ENCODE measurements at regions not wholly inside any gene's neighbourhood (a gene's known extent, or its start where the extent isn't known, plus 50 kb on each side); places are given as distances from the start of the nearest gene placed in this dataset.
"Not testable (repeated sequence)": the region's sequence is repeated elsewhere in the genome, so short reads cannot be mapped to it uniquely, and the experiment has no call there.

DNA sequence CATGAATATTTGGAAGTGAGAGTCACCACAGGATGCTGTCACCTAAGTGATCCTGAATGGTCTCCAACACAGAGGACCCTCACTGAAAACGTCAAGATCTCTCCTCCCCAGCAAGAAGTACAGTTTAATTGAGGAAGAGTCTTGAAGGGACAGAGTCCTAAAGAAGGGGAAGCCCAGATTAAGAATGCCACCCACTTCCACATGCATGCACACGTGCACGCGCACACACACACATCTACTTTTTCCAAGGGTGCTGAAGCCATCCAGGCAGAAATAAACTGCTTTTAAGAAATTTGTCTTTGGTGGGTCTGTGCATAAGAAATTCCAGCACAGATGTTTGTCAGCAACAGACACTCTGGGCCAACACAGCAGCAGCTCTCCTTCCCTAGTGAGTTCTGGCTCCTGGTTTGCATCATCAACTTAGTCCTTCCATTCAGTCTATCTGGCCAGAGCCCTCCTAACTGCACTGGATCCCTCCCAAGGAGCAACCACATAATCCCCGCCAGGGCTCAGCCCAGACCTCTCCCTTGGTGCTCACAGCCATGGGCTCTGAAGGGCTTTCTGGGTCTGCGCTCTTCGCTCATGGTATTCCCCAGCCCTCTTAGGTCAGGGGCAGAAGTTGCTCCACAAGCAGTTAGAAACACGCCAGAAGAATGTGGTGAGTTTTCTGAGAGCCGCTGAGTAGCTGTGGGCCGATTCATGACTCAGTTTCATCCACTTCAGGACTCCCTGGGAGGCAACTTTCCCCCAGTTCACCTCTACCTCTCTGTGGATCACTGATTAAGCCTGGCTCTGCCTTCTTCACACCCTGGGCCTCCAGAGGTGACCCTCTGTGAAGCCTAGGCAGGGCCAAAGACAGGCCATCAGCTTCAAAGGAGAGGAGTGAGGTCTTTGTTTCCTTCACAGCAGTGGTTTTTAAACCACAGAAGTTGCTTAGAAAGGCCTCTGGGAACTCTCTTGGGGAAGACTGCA, 132.6 kb upstream of the LIPC start:
- no peak for DNase-seq

DNA sequence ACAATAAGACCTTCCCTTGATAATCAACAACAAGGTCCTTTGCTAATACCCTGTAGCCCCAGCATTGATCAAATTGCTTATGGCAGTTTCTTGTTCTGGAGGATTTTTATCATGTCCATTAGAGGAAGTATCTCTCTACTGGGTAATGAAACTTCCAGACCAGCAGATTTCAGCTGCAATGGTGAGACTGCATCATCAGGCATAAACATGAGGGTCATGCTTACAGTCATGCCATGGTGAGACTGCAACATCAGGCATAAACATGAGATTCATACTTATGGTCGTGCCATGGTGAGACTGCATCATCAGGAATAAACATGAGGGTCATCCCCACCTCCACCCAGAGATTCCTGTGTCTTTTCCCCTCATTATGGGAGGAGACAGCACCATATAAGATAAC, 129.0 kb upstream of the LIPC start:
- no peak for DNase-seq

DNA sequence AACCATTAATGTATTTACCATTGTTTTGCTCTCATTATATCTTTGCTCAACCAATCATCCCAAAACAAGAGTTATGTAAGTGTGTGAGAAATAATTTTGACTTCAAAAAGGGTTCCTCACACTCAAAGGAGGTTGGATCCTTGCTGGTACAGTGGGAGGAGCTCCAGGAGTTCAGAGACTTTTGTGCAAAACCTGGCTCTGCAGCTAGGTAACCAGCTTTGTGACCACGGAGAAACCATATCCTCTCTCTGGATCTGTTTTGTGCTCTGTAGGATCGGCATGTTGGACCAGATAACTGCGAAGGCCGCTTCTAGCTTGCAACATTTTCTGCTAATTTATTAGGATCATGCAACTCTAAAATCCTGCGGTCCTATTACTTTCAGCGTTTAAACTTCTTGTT, 128.6 kb upstream of the LIPC start:
- no peak for DNase-seq

DNA sequence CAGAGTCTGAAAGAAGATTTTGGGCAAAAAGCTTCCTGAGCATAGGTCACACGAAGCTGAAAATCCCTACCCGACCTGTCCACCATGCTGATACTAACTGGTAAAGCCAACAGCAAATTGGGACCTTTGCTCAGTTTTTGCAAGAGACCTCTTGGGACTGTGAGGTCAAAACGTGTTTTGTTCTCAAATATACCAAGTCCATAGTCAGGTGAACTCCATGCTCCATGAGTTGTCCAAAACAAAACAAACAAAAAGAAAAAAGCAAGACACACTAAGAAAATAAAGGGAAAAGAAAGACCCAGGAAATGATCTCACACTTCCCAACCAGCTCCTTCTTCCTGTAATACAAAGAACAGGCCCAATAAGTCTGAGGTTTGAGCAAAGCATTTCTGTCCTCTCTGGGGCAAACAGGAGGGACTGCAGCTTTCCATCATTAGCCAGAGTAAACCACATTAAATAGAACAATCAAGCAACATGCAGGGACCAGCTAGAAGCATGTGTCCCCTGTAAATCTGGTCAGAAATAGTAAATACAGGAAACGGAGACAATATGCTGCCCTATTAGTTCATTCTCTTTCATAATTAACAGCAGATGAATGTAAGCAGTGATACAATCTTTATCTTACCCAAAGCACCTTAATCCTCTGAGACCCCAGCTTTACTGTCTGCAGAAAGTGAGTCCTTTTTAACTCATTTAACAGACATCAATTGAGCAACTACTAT, 125.0 kb upstream of the LIPC start:
- no peak for DNase-seq

DNA sequence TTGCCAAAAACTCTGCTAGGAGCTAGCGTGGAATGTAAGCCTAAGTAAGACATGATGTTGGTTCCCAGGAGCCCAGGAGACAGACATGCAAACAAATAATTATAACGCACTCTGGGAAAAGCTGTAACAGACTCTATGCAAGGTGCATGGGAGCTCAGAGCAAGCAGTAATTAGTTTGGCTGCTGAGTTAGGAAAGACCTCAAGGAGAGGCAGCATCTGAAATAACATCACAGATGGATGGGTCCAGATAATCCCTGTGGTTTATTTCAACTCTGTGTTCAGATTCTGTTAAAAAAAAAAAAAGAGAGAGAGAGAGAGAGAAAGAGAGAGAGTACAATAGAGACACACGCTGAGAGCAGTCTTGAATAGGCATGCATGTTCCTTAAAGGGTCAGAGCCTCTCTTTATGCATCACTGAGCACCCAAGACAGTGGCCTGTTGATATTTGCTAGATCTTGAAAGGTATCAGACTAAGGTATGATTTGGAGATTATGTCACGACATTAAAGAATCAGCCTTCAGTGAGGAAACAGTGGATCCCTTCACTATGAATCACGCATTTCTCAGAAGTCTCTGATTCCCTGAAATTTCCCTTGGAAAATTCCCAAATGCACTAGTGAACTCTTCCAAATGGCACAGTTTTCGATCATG, 124.4 kb upstream of the LIPC start:
- no peak for DNase-seq

DNA sequence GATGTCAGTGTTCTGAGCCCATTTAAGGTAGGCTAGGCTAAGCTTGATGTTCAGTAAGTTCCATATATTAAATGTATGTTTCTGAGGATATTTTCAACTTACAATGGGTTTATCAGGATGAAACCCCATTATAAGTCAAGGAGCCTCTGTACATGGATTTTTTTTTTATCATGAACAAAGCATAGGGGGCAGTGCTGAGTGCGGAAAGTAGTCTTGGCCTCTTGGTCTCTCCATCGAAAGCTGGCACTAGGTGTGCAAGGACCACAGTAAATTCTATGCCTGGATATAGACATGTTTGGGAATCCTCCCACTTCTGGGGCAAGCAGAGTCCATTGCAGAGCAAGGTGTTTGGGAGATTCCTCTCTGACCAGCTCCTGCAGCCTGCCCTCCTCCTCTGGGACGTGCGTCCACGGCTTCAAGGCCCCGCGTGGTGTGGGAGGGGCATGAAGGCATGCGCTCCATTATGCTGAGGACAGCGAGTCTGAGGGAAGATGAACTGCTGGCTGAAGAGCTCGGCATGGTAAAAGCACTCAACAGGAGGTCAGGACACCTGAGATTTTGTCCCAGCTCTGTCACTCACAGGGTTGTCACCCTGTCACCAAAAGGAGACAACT, 122.9 kb upstream of the LIPC start:
- DNase-seq = no peak

DNA sequence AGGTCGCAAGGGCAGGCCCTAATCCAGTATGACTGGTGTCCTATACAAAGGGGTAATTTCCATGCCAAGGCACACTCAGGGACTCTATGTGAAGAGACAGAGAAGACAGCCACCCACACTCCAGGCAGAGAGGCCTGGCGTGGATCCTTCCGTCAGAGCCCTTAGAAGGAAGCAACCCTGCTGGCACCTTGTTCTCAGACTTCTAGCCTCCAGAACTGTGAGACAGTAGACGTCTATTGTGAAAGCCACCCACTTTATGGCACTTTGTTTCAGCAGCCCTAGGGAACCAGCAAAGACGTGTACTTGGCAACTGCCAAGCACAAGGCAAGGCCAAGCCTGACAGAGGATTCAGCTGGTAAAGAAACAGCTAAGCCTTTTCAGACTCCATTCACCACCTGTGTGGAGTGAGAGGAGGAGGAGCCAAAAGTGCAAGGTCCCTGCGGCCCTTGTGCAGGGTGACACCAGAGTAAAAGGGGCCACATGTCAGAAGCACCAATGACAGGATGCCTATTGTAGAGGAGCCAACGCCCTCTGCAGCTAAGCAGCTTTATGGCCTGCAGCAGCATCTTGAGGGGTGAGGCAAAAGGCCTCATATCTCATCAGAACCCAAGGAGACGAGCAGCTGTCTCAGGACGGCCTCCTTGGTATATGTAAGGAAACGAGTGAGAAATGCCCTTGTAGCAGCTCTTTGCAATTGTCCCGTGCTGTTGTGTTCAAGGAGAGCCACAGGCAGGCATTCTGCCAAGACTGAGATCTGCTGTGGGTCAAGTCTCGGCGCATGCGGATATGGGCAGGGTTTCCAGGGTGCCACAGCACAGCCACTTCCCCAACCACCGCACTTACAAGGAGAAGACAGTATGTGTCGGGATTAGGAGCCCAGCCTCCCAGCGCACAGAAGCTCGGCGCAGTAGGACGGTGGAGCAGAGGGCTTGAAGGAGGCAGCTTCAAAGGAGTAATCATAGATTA, 121.5 kb upstream of the LIPC start:
- no peak for DNase-seq

DNA sequence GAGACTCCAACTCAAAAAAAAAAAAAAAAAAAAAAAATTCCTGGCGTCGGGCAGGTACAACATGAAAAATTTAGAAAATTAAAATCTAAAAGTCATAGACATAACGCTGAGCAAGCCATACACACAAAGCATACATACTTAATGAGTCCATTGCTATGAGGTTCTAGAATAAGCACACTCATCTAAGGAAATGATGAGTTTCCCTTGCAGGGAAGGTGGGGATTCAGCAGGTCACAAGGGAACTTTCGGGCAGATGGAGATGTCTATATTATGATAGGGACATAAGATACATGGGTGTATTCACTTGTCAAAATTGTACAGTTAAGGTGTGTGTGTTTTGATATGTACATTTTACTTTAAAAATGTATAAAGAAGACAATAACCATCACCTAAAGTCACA, 120.2 kb upstream of the LIPC start:
- DNase-seq = no peak

DNA sequence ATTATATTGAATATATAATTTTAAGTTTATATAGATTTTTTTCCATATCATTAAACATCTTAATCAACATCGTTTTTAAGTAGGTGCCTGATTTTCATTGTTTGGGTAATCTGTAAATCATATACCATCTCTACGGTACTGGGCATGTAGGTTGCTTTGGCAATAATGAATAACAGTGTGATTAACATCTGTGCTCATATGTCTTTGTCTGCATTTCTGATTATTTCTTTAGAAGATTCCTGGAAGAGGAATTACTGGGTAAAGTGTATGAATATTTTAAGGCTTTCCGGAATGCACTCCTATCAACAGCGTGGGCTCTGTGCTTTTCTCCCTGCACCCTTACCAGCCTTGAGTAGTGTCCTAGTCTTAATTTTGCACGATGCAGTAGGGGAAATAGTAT, 119.8 kb upstream of the LIPC start:
- DNase-seq = no peak

DNA sequence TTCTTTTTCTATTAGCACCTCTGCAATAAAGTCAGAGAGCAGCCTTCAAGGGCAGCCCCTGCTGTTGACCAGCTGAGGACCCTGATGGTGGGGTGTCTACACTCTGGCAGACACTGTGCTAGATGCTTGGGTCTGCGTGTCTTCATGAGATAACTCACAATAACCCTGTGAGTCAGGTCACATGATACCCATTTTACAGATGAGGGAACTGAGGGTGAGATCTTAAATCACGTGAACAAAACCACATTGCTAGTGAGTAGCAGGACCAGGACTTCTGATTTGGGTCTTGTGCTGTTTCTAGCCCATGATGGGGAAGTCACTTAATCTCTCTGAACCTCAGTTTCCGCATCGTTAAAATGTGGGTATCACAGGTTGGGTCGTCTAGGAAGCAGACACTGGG, 118.5 kb upstream of the LIPC start:
- no peak for DNase-seq

DNA sequence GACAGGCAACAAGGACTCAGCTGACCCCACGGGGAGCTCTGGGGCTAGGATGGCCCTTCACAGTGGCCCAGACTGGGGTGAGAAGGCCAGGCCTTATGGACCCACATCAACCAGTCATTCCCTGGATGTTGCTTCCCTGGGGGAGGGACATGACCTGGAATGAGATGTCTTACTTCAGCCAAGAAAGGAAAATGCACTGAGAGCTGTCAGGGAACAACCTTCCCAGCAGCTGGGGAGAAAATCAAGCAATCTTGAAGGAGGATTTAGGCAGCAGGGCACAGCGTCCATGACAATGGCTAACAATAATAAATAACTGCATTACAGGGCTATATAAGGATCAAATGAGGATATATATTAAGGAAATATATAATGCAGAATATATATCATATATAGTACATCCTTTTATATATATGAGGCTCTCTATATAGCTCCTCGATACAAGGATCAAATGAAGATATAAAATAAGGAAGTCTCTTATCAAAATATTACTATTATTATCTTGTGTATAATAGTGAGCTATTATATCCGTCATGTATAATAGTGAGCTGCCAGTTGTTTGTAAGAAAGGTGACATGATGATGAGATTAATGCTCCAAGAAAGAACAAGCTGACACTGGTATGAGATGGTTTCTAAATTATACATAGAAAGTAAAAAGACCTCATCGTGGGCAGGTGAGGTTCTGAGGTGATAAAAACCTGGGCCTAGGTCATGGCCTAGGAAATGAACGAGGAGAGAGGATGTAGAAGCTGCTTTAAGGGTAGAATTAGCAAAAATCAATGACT, 117.8 kb upstream of the LIPC start:
- DNase-seq = no peak

DNA sequence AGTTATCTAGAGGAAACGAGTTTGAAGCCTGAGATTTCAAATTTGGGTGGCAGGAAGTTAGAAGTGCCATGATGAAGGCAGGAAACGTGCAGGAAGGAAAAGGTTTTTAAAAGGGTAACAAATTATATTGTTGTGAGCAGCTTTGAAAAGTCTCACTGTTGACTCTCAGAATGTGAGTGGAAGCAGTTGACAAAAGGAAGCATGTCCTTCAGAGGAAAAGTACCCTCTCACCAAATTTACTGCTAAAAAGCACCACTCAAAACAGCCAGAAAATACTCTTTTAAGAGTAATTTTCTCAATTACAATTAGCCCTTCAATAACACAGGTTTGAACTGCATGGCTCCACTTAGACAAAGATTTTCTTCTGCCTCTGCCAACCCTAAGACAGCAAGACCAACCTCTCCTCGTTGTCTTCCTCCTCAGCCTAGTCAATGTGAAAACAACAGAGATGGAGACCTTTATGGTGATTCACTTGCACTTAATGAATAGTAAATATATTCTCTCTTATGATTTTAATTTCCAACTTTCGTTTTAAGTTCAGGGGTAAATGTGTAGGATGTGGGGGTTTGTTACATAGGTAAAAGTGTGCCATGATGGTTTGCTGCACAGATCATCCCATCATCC, 117.1 kb upstream of the LIPC start:
- no peak for DNase-seq

DNA sequence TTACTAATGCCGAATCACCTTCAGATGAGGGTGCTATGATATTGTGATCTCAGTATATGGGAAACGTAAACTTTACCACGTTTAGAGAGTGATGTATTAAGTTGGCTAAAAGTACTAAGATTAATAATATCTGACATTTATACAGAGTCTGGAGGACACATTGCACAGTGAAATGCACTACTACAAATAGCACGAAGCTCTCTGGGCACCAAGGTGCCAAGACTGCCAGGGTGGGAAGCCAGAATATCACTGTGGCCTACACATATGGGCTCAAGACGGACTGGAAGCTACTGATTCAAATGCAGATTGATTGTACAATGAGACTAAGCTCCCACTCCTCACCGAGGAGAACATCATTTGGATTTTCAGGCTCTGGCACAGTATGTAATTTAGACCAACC, 113.3 kb upstream of the LIPC start:
- DNase-seq = no peak

DNA sequence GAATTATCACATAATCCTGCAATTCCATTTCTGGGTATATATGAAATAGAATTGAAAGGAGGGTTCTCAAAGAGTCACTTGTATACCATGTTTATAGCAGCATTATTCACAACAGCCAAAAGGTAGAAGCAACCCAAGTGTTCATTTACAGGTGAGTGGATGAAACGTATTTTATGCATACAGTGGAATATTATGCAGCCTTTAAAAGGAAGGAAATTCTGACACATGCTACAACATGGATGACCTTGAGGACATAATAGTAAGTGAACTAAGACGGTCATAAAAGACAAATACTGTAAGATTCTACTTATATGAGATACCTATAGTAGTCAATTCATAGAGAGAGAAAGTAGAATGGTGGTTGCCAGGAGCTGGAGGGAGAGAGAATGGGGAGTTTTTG, 110.8 kb upstream of the LIPC start:
- no peak for DNase-seq

DNA sequence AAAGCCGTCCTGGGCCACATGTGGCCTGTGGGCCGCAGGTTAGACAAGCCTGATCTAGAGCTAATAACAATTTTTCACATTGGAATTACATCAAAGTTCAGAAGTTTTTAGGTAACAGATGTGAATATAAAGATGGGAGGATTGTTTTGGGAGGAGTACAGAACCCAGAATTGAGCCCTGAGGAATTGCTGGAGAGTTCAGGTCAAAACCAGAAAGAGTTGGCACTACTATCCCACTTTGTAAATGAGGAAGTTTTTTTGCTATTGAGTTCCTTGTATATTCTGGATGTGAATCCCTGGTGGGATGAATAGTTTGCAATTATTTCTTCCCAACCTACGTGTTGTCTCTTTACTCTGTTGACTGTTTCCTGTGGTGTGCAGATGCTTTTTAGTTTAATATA, 109.5 kb upstream of the LIPC start:
- DNase-seq = no peak

DNA sequence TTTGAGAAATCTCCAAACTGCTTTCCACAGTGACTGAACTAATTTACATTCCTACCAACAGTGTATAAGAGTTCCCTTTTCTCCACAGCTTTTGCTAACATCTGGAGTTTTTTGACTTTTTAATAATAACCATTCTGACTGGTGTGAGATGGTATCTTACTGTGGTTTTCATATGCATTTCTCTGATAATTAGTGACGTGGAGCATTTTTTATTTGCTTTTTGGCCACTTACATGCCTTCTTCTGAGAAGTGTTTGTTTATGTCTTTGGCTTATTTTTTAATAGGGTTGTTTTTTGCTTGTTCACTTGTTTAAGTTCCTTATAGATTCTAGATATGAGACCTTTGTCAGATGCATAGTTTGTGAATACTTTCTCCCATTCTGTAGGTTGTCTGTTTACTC, 108.5 kb upstream of the LIPC start:
- not testable (repeated sequence) for DNase-seq

DNA sequence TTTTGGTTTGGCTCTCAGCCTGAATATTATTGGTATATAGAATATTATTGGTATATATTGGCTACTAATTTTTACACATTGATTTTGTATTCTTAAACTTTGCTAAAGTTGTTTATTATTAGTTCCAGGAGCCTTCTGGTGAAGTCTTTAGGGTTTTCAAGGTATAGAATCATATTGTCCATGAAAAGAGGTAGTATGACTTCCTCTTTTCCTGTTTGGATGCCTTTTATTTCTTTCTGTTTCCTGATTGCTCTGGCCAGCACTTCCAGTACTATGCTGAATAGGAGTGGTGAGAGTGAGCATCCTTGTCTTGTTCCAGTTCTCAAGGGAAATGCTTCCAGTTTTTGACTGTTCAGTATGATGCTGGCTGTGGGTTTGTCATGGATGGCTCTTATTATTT, 107.3 kb upstream of the LIPC start:
- DNase-seq = no peak

DNA sequence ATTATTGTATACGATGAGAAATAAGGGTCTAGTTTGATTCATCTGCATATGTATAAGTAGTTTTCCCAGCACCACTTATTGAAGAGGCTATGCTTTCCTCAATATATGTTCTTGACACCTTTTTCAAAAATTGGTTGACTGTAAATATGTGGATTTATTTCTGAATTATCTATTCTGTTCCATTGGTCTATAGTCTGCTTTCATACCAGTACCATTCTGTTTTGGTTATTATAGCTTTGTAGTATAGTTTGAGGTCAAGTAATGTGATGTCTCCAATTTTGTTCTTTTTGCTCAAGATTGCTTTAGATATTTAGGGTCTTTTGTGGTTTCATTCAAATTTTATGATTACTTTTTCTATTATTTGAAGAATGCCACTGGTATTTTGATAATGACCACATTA, 103.8 kb upstream of the LIPC start:
- no peak for DNase-seq

DNA sequence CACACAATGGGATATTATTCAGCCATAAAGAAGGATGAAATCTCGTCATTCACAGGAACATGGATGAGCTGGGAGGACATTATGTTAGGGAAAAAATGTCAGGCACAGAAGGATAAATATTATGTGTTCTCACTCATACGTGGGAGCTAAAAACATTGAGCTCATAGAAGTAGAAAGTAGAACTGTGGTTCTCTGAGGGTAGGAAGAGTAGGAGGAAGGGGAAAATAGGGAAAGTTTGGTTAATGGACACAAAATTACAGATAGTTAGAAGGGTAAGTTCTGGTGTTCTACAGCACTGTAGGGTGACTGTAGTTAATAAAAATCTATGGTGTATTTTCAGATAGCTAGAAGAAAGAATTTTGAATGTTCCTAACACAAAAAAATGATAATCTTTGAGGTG, 102.6 kb upstream of the LIPC start:
- no peak for DNase-seq

DNA sequence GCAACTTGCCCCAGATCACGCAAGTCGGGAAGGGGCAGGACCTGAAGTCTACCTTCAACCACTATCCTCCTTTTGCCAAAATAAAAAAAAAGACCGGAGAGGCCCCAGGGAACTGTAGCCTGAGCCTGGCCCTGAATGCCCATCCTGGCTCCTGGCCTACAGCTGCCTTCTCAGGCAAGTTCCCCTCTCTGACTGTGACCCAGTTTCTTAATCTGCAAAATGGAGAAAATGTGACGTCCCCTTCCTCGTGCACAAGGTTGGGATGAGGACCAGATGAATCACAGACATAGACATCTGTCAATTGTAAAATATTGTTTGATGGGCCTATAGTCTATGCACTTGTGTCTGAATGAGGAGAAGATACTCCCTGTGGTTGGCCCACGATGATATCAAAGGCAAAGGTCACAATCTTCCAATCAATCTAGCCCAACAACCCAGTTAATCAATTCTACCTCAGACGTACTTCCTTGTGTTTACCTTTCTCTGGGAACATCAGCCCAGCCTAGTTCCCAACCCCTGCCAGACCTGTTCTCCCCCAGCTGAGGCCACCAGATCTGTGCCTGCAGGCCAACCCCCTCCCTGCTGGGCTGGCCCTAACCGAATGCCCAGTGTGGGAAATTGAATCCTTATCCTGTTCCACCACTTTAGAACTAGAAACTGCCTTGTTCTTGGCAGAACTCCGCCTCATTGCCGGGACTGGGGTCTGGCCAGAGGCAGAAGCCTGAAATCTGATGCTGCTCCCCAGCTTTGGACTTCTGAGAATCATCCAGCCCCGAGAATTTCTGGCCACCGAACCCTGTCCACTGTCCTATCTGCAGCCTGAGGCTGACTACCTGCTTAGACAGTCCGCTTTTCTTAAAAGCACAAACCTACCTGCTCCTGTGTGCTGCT, 101.8 kb upstream of the LIPC start:
- no peak for DNase-seq

Measured in SHP77 (cell line).